GM12878 (cell line): ENCODE measurements at regions not wholly inside any gene's neighbourhood (a gene's known extent, or its start where the extent isn't known, plus 50 kb on each side); places are given as distances from the start of the nearest gene placed in this dataset.

Experiments
- ATAC-seq: fragments of 200-7000 bp; cut with Tn5 transposase; 3 replicates; pipeline ENCODE4 v1.9.1; 2020; ENCODE audit warnings: mild to moderate bottlenecking, moderate library complexity
- BruUV-seq: library from RNA; stranded (reverse); fragments of 400-500 nt; replicated peaks from 2 replicates; lab custom pipeline; 2021; lab: Mats Ljungman, UMichigan
- CTCF ChIA-PET: fragments of 300-600 bp; sonication (Branson Sonifier 250); formaldehyde crosslinking; extraction: SDS; loops from one replicate; lab custom pipeline; 2021; ENCODE audit warnings: inconsistent platforms; lab: Yijun Ruan, JAX
- POLR2A ChIA-PET: fragments of 350-600 bp; formaldehyde crosslinking; extraction: SDS; loops from one replicate; lab custom pipeline; 2021; ENCODE audit warnings: inconsistent platforms; lab: Charles Lee
- RAD21 ChIA-PET: fragments of 300-600 bp; sonication (Branson Sonifier 250); formaldehyde crosslinking; loops from one replicate; lab custom pipeline; 2023; ENCODE audit warnings: antibody characterized with exemption; ENCODE audit not compliant: unreplicated experiment; lab: Charles Lee
- SMC1A ChIA-PET: fragments of 300-600 bp; sonication (Branson Sonifier 250); formaldehyde crosslinking; loops from one replicate; lab custom pipeline; 2023; ENCODE audit not compliant: unreplicated experiment, uncharacterized antibody; lab: Charles Lee
- DNase-seq: peaks from one replicate; pipeline ENCODE4 v3.0.0-alpha.2; 2011; ENCODE audit warnings: low read depth, low spot score
- FAIRE-seq: peaks from 3 replicates; lab custom pipeline; 2011; peaks lifted over from hg19 to GRCh38; lab: Jason Lieb, UNC
- H2AFZ ChIP-seq: 2 replicates; pipeline ENCODE4 v1.6.0; 2011; ENCODE audit warnings: low read depth, low read length, control low read depth; ENCODE audit not compliant: control insufficient read depth
- H3K27ac ChIP-seq: 2 replicates; pipeline ENCODE4 v1.5.1; 2011; ENCODE audit warnings: control low read depth; ENCODE audit not compliant: control insufficient read depth, insufficient read depth
- H3K27me3 ChIP-seq, 2 experiments: replicated peaks in 1 of 2; 2 replicates each; pipeline versions ENCODE4 v1.6.0 to v1.6.1; 2011; ENCODE audit warnings: low read length in 1 of 2; ENCODE audit not compliant: control insufficient read depth in 2 of 2, insufficient read depth in 2 of 2
- H3K36me3 ChIP-seq, 2 experiments: 2 replicates each; pipeline ENCODE4 v1.5.1; 2011; ENCODE audit warnings: low read length in 1 of 2; ENCODE audit not compliant: control insufficient read depth in 2 of 2, insufficient read depth in 2 of 2
- H3K4me1 ChIP-seq: 2 replicates; pipeline ENCODE4 v1.6.1; 2011; ENCODE audit warnings: mild to moderate bottlenecking, low read length, moderate library complexity, mixed read lengths; ENCODE audit not compliant: control insufficient read depth, insufficient read depth
- H3K4me2 ChIP-seq: 2 replicates; pipeline ENCODE4 v1.6.0; 2011; ENCODE audit warnings: control low read depth; ENCODE audit not compliant: control insufficient read depth, insufficient read depth
- H3K4me3 ChIP-seq: fragments of 200-600 bp; sonication (generic); 2 replicates; pipeline ENCODE4 v1.5.1; 2016
- H3K79me2 ChIP-seq: 2 replicates; pipeline ENCODE4 v1.6.0; 2011; ENCODE audit warnings: low read length; ENCODE audit not compliant: control insufficient read depth, insufficient read depth
- H3K9ac ChIP-seq: 2 replicates; pipeline ENCODE4 v1.8.0; 2011; ENCODE audit warnings: low read length, control low read depth, mixed read lengths; ENCODE audit not compliant: control insufficient read depth, insufficient read depth
- H3K9me3 ChIP-seq: replicated peaks from 3 replicates; pipeline ENCODE4 v1.5.1; 2011; ENCODE audit warnings: mild to moderate bottlenecking, low read length; ENCODE audit not compliant: control insufficient read depth, insufficient read depth
- H4K20me1 ChIP-seq: 2 replicates; pipeline ENCODE4 v1.6.0; 2011; ENCODE audit not compliant: control insufficient read depth, insufficient read depth
- FOXM1 ChIP-seq: IDR thresholded peaks from 2 replicates; pipeline ENCODE4 v1.6.1; 2012; ENCODE audit warnings: low read depth, mild to moderate bottlenecking, inconsistent platforms, low read length, moderate library complexity
- GABPA ChIP-seq: IDR thresholded peaks from 2 replicates; pipeline ENCODE4 v1.6.1; 2014; ENCODE audit warnings: antibody characterized with exemption, low read depth, mild to moderate bottlenecking, inconsistent platforms
- HSF1 ChIP-seq: fragments of 150-350 bp; IDR thresholded peaks from 2 replicates; pipeline ENCODE4 v1.6.1; 2014; ENCODE audit warnings: mild to moderate bottlenecking, low read depth, low read length
- KAT2A ChIP-seq: conservative IDR thresholded peaks from 2 replicates; pipeline ENCODE4 v1.6.1; 2011; ENCODE audit warnings: low read depth, low read length; ENCODE audit not compliant: control insufficient read depth
- MEF2A ChIP-seq: IDR thresholded peaks from 2 replicates; pipeline ENCODE4 v1.6.1; 2011; ENCODE audit warnings: low read depth, mild to moderate bottlenecking, low read length, moderate library complexity; ENCODE audit not compliant: insufficient read depth
- NKRF ChIP-seq: fragments of 450-650 bp; conservative IDR thresholded peaks from 2 replicates; pipeline ENCODE4 v1.6.1; 2017; ENCODE audit warnings: mild to moderate bottlenecking, moderate library complexity
- NR2F1 ChIP-seq: fragments of 450-650 bp; conservative IDR thresholded peaks from 2 replicates; pipeline ENCODE4 v1.6.1; 2017; ENCODE audit warnings: mild to moderate bottlenecking
- PBX3 ChIP-seq: IDR thresholded peaks from 2 replicates; pipeline ENCODE4 v1.6.1; 2011; ENCODE audit warnings: mild to moderate bottlenecking, low read depth, low read length, moderate library complexity; ENCODE audit not compliant: insufficient replicate concordance
- RBBP5 ChIP-seq: fragments of 200-600 bp; sonication (generic); conservative IDR thresholded peaks from 2 replicates; pipeline ENCODE4 v1.6.1; 2016
- RELB ChIP-seq: fragments of 450-650 bp; IDR thresholded peaks from 2 replicates; pipeline ENCODE4 v1.6.1; 2017; ENCODE audit warnings: low read depth, mild to moderate bottlenecking, moderate library complexity
- SIN3A ChIP-seq: IDR thresholded peaks from 2 replicates; pipeline ENCODE4 v1.6.1; 2012; ENCODE audit warnings: low read depth, low read length, improper control_type of control experiment
- SKIL ChIP-seq: fragments of 450-650 bp; IDR thresholded peaks from 2 replicates; pipeline ENCODE4 v1.6.1; 2017; ENCODE audit warnings: mild to moderate bottlenecking, low read depth, inconsistent platforms; ENCODE audit not compliant: poor library complexity, severe bottlenecking
- ZNF274 ChIP-seq: IDR thresholded peaks from one replicate; pipeline ENCODE4 v1.8.0; 2011; ENCODE audit not compliant: insufficient read length, insufficient read depth
- WGBS: methylation state at CpG from one replicate; pipeline ENCODE4 v1.1.6; 2016; ENCODE audit warnings: low lambda C conversion rate; ENCODE audit not compliant: insufficient replicate concordance, insufficient coverage; ENCODE audit errors: missing lambda C conversion rate; 5-methylcytosine and 5-hydroxymethylcytosine counted together
- in situ Hi-C: fragments of 300-500 bp; cut with MboI; formaldehyde crosslinking; loops from 9 replicates; pipeline ENCODE4 v1.14.3; 2018; ENCODE audit warnings: mixed read lengths
- intact Hi-C: fragments of 100-400 bp; cut with micrococcal nuclease; formaldehyde crosslinking; loops from one replicate; pipeline ENCODE4 v1.14.2; 2022; ENCODE audit not compliant: unreplicated experiment

- no peak for TF ChIP-seq PBX3
- no peak for TF ChIP-seq FOXM1
- no peak for TF ChIP-seq RBBP5
- TF ChIP-seq NKRF = no peak
- no peak for TF ChIP-seq GABPA
- no peak for TF ChIP-seq SIN3A
- no peak for TF ChIP-seq ZNF274
- no peak for TF ChIP-seq HSF1
- TF ChIP-seq RELB = no peak
- no peak for TF ChIP-seq KAT2A
- TF ChIP-seq NR2F1 = no peak
- TF ChIP-seq MEF2A = no peak
- no peak for TF ChIP-seq SKIL
- TF ChIP-seq, all 136 proteins: peak for 0
- SMC1A ChIA-PET = no interaction called here
- no peak for ATAC-seq
- intact Hi-C loops (no loop called here), in situ Hi-C loops (no loop called here)
- Histone ChIP-seq H3K4me1 (no peaks in the 10 kb centered on the region), H2AFZ (no peak overlapping the region), H3K4me3 (no peak overlapping the region), H3K9me3 (no peaks in the 10 kb centered on the region; the same call in 2 of the 3 replicates), H3K79me2 (no peaks in the 10 kb centered on the region), H3K9ac (no peak overlapping the region), H3K27me3 (no peaks in the 10 kb centered on the region), H4K20me1 (no peaks in the 10 kb centered on the region), H3K36me3 (no peaks in the 10 kb centered on the region), H3K27ac (no peak overlapping the region), H3K4me2 (no peak overlapping the region)
- FAIRE-seq = no peak
- POLR2A ChIA-PET = interaction anchor here (0.6 kb wide), 1 partner anchor 1289 kb away, joined by 7 read pairs; no protein-coding TSS in a partner anchor
- CTCF ChIA-PET = no interaction called here
- RAD21 ChIA-PET = no interaction called here
- no peak for DNase-seq
- WGBS = 21% methylated on average over 4 of the region's 4 CpGs
- no TSS peak for BruUV-seq
Observed at GRCh38 chr12:38016602-38017001, 300.0 kb upstream of the ALG10B start.
